Left ventricle myocardium inferior (tissue), 1 donor: ENCODE measurements at regions not wholly inside any gene's neighbourhood (a gene's known extent, or its start where the extent isn't known, plus 50 kb on each side); places are given as distances from the start of the nearest gene placed in this dataset.

Experiments used
- DNase-seq: peaks from one replicate; pipeline ENCODE4 v3.0.0-alpha.2; 2020
- H3K27ac ChIP-seq: fragments of 200-600 bp; replicated peaks from 2 replicates; pipeline ENCODE4 v1.8.0; 2021
- H3K27me3 ChIP-seq: fragments of 200-600 bp; 2 replicates; pipeline ENCODE4 v1.8.0; 2021; ENCODE audit warnings: low read depth
- H3K36me3 ChIP-seq: fragments of 200-600 bp; 2 replicates; pipeline ENCODE4 v1.8.0; 2021
- H3K4me1 ChIP-seq: fragments of 200-600 bp; 2 replicates; pipeline ENCODE4 v1.8.0; 2021
- H3K4me3 ChIP-seq: fragments of 200-600 bp; 2 replicates; pipeline ENCODE4 v1.8.0; 2021; ENCODE audit warnings: mild to moderate bottlenecking, moderate library complexity
- H3K9me3 ChIP-seq: fragments of 200-600 bp; replicated peaks from 2 replicates; pipeline ENCODE4 v1.8.0; 2021
- CTCF ChIP-seq: fragments of 200-600 bp; IDR thresholded peaks from 2 replicates; pipeline ENCODE4 v1.8.0; 2021; ENCODE audit warnings: antibody characterized with exemption, mild to moderate bottlenecking, borderline replicate concordance
- intact Hi-C: fragments of 100-400 bp; cut with micrococcal nuclease; formaldehyde crosslinking; loops from one replicate; pipeline ENCODE4 v1.11.0; 2022
- donor health status: DM: no; HTN: yes; CAD: no; lungs with severe emphysema.

GRCh38 chr18:51907687-51908597 is 432.1 kb upstream of the DCC start:
- H3K9me3 ChIP-seq = no peaks in the 10 kb centered on the region
- TF ChIP-seq CTCF = no peak

GRCh38 chr18:51908598-51908944 is 431.4 kb upstream of the DCC start:
- Histone ChIP-seq H3K27me3 (no peaks in the 10 kb centered on the region), H3K4me1 (no peaks in the 10 kb centered on the region), H3K27ac (no peak overlapping the region), H3K9me3 (no peaks in the 10 kb centered on the region), H3K36me3 (no peaks in the 10 kb centered on the region), H3K4me3 (no peak overlapping the region)
- no peak for DNase-seq
- no peak for TF ChIP-seq CTCF
- intact Hi-C loops = no loop called here

More at GRCh38 chr18:51907687-51908597, 432.1 kb upstream of the DCC start:
- Histone ChIP-seq H3K27me3 (no peaks in the 10 kb centered on the region), H3K36me3 (no peaks in the 10 kb centered on the region), H3K4me1 (no peaks in the 10 kb centered on the region), H3K4me3 (no peak overlapping the region), H3K27ac (no peak overlapping the region)
- DNase-seq = no peak
- intact Hi-C loops = no loop called here

GRCh38 chr18:51911584-51911983 is 428.4 kb upstream of the DCC start:
- intact Hi-C loops = no loop called here
- H3K36me3 ChIP-seq = no peaks in the 10 kb centered on the region
- TF ChIP-seq CTCF = no peak
- no peak overlapping the region for H3K4me3 ChIP-seq
- H3K9me3 ChIP-seq = no peaks in the 10 kb centered on the region
- H3K27me3 ChIP-seq = no peaks in the 10 kb centered on the region
- no peak overlapping the region for H3K27ac ChIP-seq
- H3K4me1 ChIP-seq = no peaks in the 10 kb centered on the region
- no peak for DNase-seq

GRCh38 chr18:51912381-51912780 is 427.6 kb upstream of the DCC start:
- Histone ChIP-seq H3K36me3 (no peaks in the 10 kb centered on the region), H3K27ac (no peak overlapping the region), H3K27me3 (no peaks in the 10 kb centered on the region), H3K4me1 (no peaks in the 10 kb centered on the region), H3K4me3 (no peak overlapping the region), H3K9me3 (no peaks in the 10 kb centered on the region)
- no peak for DNase-seq
- intact Hi-C loops = no loop called here
- TF ChIP-seq CTCF = no peak

- TF ChIP-seq CTCF = no peak
- DNase-seq = no peak
- Histone ChIP-seq H3K9me3 (no peaks in the 10 kb centered on the region), H3K27ac (no peak overlapping the region), H3K27me3 (no peaks in the 10 kb centered on the region), H3K4me3 (no peak overlapping the region), H3K4me1 (no peaks in the 10 kb centered on the region), H3K36me3 (no peaks in the 10 kb centered on the region)
- intact Hi-C loops = no loop called here
These were observed 424.8 kb upstream of the DCC start for GRCh38 chr18:51915176-51915575.
